ENCODE measurements at regions not wholly inside any gene's neighbourhood (a gene's known extent, or its start where the extent isn't known, plus 50 kb on each side); places are given as distances from the start of the nearest gene placed in this dataset.
"Not testable (repeated sequence)": the region's sequence is repeated elsewhere in the genome, so short reads cannot be mapped to it uniquely, and the experiment has no call there.

GRCh38 chr12:131624756-131625501 lies 86.0 kb upstream of the SFSWAP start:
- DNase-seq, result not testable (repeated sequence)

GRCh38 chr12:131625966-131626722 lies 84.7 kb upstream of the SFSWAP start:
- DNase-seq, result not testable (repeated sequence)

- DNase-seq, result peak; percentile 40
These were observed 83.5 kb upstream of the SFSWAP start for GRCh38 chr12:131627151-131628022.

DNA sequence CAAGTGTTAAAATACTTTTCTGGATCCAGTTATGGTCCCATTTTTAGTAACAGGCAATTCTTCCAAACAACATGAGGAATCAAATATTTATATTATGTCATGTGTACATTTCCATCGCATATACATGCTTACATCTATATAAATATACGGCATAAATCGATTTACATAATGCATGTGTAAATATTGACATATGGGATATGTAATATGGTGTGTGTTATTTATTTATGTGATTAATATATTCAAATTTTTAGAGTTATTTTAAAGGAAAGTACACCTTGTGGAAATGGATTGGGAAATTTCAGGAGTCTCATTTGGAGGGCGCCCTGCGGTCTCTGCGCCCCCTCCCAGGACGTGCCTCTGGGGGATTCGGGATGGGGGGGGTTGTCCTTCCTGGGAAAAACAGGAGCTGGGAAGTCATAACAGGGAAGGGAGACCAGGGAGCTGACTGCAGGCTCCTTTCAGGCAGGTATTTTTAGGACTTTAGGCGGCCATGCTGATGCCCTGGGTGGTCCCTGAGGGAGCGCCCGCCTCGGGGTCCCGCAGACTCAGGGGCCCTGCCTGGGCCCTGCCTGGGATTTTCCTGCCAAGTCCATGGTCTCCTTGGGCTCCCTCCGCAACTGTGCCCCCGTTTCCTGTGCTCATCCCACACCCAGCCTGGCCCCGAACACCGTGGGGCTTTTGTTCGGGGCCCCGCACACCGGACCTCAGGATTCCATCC lies 82.7 kb upstream of the SFSWAP start:
- DNase-seq, result no peak

DNA sequence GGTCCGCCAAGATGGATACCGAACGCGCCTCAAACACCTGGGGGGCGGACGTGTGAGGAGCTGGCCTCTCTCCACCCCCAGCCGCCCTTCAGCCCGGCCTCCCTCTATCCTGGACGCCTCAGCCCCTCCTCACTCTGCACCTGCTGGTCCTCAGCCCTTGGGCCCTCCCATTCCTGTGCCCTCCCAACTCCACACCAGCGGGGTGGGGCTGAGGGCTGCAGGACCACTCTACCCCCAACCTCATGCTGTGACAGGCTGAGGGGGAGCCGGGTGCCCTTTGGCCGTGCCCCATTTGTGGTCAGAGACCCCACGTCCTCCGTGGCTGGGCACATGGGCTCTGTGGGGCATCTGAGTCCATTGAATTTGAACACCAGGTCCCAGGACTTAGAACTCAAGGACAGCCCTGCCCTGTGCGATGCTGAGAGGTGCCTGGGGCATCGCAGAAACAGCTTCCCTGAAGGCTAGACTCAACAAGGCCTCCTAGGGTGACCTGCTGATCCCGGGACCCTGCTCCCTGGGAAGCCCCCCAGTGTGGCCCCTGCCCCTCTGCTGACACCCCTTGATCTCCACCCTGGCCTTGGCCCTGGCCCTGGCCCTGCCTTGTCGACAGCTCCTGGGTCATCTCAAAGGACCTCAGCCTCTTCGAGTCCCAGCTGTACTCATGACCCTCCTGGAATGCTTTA lies 82.0 kb upstream of the SFSWAP start:
- DNase-seq, result no peak

GRCh38 chr12:131631230-131631629 lies 79.7 kb upstream of the SFSWAP start:
- no peak for DNase-seq

DNA sequence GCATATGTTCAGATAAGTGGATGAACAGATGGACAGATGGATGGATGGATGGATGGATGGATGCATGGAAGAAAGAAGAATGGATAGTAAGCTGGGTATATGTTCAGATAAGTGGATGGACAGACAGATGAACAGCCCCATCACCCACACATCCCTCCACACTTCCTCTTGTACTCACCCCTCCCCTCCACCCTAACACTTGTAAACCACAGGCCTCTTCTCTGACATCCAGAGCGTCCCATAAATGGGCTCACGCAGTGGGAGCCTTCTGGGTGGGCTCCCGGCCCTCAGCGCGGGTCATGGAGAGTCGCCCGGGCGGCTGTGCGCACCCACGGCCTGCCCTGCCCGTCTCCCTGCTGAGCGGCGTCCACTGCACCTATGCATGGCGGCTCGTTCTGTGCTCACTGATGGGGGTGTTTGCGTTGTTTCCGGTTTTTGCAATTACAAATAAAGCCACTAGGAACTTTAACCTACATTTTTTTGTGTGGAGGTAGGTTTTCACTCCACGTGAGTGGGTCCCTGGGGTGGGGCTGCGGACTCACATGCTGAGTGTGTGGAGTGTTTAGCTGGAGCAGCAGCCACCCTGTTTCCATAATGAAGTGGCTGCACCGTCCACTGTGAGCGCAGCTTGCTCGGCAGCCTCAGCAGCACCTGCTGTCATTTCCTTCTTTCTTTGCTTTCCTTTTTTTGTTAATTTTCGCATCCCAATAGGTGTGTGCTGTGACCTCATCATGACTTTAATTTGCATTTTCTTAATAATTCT lies 78.8 kb upstream of the SFSWAP start:
- not testable (repeated sequence) for DNase-seq

GRCh38 chr12:131632652-131633023 lies 78.3 kb upstream of the SFSWAP start:
- DNase-seq, result not testable (repeated sequence)

DNA sequence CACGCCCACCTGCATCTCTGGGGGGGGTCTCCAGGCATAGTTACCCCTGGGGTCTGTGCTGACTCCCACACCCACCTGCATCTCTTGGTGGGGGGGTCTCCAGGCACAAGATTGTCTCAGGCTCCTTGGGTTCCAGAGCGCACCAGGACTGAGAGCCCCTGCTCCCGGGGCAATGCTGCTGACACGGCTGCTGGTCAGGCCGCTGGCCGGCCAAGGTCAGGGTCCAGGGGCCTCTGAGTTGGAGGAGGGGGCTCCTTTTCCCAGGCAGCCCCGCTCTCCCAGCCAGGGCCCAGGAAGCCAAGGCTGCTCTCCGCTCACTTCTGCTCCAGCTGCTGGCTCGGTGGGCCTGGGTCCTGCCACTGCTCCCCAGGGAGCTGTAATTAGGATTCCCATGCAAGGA lies 77.3 kb upstream of the SFSWAP start:
- DNase-seq, result not testable (repeated sequence)

DNA sequence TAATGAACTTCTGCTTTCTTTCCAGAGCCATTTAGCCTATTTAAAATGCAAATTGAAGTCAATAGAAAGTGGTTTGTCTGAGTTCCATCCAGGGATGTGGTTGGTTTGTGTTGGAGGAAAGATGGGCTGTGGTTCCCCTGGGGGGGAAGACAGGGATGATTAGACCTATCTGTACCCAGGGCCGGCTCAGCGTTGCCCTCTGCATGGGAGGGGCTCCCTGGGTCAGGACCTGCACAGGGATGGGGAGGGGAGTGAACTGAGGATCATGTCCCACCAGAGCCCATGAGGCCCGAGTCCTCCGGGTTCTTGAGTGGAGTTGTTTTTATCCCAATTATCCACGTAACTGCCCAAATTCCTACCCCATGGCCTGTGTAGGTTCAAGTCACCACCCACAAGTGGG lies 76.9 kb upstream of the SFSWAP start:
- DNase-seq, result no peak

- DNase-seq, result not testable (repeated sequence)
These were observed 75.9 kb upstream of the SFSWAP start for GRCh38 chr12:131635012-131635411.

DNA sequence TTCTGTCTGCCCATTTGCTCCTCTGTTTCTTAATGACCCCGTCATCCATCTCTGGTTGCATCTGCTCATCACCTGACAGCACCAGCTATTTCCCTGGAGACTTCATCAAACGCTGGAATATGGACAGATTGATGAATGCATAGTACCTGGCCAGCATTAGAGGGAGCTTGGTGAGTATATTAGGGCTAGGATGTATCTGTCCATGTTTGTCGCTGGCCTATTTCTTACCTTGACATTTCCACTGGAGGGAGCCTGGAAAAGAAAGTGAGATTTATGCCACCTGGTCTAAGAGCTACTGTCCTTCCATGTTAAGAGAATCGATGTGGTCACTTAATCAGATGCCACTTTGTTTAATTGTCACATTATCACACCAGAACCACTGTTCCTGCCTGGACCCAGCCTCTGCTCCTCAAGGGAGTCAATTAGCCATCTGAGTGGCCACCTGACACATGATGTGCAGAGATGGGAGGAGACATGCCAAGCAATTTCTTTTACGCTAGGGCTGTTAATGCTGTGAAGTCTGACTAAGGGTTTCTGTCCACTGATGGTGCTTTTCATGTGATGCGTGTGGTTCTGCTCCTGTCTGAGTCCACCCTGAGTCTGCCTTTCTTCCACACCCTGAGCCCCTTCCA lies 75.3 kb upstream of the SFSWAP start:
- no peak for DNase-seq

DNA sequence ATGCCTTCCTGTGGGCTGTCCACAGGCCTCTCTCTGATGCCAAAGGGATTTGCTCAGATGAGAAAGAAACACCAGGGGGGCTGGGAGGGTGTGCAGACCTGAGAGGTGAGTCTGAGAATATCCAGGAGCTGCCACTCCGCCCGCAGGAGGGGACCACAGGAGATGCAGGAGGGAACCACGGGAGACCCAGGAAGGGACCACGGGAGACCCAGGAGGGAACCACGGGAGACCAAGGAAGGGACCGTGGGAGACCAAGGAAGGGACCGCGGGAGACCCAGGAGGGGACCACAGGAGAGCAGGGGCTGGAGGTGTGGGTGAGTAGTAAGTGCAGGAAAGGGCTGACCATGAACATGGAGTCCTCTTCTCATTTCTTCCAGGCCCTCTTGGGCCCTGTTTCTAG lies 74.6 kb upstream of the SFSWAP start:
- DNase-seq, result no peak

- no peak for DNase-seq
These were observed 73.7 kb upstream of the SFSWAP start for GRCh38 chr12:131636940-131637750.

GRCh38 chr12:131637986-131638385 lies 72.9 kb upstream of the SFSWAP start:
- no peak for DNase-seq

DNA sequence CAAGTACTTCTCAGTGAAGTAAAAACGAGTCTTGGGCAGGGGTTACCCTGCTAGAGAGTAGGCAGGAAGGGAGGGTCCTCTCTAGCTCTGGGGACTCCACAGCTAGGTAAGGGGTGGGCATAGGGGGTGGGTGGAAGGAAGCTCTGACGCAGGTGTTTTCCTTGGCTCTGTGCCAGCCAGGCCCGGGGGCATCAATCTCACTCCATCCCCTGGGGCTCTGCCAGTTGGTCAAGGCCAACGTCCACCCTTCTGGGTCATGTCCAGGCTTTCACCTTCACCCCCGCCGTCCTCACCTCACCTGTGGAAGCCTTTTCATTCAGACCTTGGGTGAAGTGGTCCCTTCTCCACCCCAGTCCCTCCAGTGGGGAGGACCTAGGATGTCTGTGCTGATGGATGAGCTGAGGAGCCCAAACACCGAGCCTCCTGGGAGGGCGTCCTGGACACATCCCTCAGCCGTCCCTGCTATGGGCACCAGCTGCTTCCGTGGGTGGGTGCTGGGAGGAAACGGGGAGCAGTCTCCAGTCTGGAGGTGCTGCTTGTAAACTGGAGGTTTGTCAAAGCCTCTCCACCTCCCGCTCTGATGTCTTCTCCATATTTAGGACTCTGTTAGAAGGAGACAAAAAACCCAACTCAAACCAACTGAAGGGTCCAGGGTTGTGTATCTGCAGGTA lies 71.5 kb upstream of the SFSWAP start:
- no peak for DNase-seq

DNA sequence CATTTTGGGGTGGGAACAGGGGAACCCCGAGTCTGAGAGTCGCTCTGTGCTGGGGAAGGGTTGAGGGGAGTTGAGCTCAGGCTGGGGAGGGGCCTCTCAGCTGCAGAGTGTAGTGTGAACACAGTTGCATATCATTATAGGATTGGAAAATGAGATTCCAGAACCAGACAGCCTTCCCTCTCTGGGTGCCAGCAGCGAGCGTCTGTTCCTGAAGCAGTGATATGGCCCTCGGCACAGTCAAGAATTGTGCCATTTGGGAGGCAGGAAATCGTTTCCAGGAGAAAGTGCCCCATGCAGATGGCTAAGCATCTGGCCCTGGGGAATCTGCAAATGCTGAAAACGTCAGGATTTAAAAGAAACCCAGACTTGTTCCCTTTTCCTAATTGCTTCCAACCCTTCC lies 70.4 kb upstream of the SFSWAP start:
- peak; percentile 80 for DNase-seq

DNA sequence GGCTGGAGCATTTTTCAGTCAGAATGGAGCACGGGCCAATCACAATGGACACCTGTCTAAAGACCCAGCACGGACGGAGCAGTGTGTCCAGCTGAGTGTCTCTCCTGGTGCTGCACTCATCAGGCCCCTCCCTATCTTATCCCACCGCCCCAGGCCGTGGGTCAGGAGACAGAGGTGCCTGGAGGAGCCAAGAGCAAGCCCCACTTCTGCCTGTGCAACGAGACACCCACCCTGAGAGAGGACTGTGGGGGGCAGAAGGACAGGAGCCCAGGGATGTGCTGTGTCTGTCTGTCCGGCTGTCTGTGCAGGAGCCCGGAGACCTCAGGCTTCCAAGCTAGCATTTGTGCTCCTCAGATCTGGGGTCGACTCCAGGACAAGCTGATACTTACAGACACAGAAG lies 69.6 kb upstream of the SFSWAP start:
- no peak for DNase-seq

GRCh38 chr12:131642101-131642540 lies 68.8 kb upstream of the SFSWAP start:
- DNase-seq, result no peak
